Neural crest cell (in vitro differentiated cells): ENCODE measurements at regions not wholly inside any gene's neighbourhood (a gene's known extent, or its start where the extent isn't known, plus 50 kb on each side); places are given as distances from the start of the nearest gene placed in this dataset.

Source experiments
- DNase-seq: peaks from one replicate; pipeline ENCODE4 v3.0.0; 2021; ENCODE audit warnings: low read depth, mixed read lengths, low spot score
- H3K27ac Mint-ChIP-seq: one replicate; pipeline ENCODE4 v1.8.0; 2021; ENCODE audit warnings: mild to moderate bottlenecking, mixed read lengths; ENCODE audit not compliant: unreplicated experiment
- H3K27me3 Mint-ChIP-seq: 2 replicates; pipeline ENCODE4 v1.8.0; 2021; ENCODE audit warnings: low read depth, mild to moderate bottlenecking, mixed read lengths
- H3K36me3 Mint-ChIP-seq: 2 replicates; pipeline ENCODE4 v1.8.0; 2021; ENCODE audit warnings: low read depth, mild to moderate bottlenecking, mixed read lengths
- H3K4me1 Mint-ChIP-seq: 2 replicates; pipeline ENCODE4 v1.8.0; 2021; ENCODE audit warnings: mixed read lengths
- H3K4me3 Mint-ChIP-seq: one replicate; pipeline ENCODE4 v1.8.0; 2021; ENCODE audit warnings: mild to moderate bottlenecking, mixed read lengths
- H3K9me3 Mint-ChIP-seq: 2 replicates; pipeline ENCODE4 v1.8.0; 2021; ENCODE audit warnings: mixed read lengths
- TF ChIP-seq, protein P1 (sequence below): fragments of 200-600 bp; sonication (generic); conservative IDR thresholded peaks from 2 replicates; pipeline ENCODE4 v1.5.0; 2021; ENCODE audit warnings: antibody characterized with exemption, mild to moderate bottlenecking

DNA sequence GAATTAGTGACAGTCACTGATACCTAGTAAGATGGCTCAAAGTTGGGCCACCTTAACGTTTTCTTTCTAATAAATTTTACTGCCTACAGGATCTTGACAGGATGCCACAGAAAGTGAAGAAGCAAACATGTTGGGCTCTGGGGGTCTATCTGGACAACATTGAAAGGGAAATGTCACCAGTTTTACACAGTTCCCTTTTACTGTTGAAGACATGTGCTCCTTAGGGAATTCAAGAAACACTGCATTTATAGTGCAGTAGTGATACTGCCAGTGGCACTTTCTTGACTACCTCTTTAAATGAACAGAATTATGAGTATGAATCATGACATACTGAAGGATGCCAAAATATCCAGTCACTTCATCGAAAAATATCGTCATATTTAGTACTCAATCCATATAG lies 269.3 kb upstream of the SYT10 start:
- TF ChIP-seq, protein P1, sequence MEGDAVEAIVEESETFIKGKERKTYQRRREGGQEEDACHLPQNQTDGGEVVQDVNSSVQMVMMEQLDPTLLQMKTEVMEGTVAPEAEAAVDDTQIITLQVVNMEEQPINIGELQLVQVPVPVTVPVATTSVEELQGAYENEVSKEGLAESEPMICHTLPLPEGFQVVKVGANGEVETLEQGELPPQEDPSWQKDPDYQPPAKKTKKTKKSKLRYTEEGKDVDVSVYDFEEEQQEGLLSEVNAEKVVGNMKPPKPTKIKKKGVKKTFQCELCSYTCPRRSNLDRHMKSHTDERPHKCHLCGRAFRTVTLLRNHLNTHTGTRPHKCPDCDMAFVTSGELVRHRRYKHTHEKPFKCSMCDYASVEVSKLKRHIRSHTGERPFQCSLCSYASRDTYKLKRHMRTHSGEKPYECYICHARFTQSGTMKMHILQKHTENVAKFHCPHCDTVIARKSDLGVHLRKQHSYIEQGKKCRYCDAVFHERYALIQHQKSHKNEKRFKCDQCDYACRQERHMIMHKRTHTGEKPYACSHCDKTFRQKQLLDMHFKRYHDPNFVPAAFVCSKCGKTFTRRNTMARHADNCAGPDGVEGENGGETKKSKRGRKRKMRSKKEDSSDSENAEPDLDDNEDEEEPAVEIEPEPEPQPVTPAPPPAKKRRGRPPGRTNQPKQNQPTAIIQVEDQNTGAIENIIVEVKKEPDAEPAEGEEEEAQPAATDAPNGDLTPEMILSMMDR, result no peak
- Mint-ChIP-seq H3K27me3 (peaks cover 3% of the 10 kb centered on the region), H3K36me3 (no peaks in the 10 kb centered on the region), H3K9me3 (no peaks in the 10 kb centered on the region), H3K4me3 (no peak overlapping the region), H3K4me1 (no peaks in the 10 kb centered on the region), H3K27ac (no peak overlapping the region)
- DNase-seq, result no peak

GRCh38 chr12:33710548-33710947 lies 270.9 kb upstream of the SYT10 start:
- Mint-ChIP-seq H3K9me3 (no peaks in the 10 kb centered on the region), H3K4me3 (no peak overlapping the region), H3K27ac (no peak overlapping the region), H3K27me3 (peaks cover 3% of the 10 kb centered on the region), H3K36me3 (no peaks in the 10 kb centered on the region), H3K4me1 (no peaks in the 10 kb centered on the region)
- no peak for DNase-seq
- TF ChIP-seq, protein P1, result no peak

- H3K36me3 Mint-ChIP-seq, result no peaks in the 10 kb centered on the region
- H3K4me1 Mint-ChIP-seq, result no peaks in the 10 kb centered on the region
- H3K4me3 Mint-ChIP-seq, result no peak overlapping the region
- H3K27me3 Mint-ChIP-seq, result no peaks in the 10 kb centered on the region
- no peak overlapping the region for H3K27ac Mint-ChIP-seq
- TF ChIP-seq, protein P1, result no peak
- H3K9me3 Mint-ChIP-seq, result no peaks in the 10 kb centered on the region
- DNase-seq, result no peak
Observed at GRCh38 chr12:33718631-33719030, 279.0 kb upstream of the SYT10 start.

DNA sequence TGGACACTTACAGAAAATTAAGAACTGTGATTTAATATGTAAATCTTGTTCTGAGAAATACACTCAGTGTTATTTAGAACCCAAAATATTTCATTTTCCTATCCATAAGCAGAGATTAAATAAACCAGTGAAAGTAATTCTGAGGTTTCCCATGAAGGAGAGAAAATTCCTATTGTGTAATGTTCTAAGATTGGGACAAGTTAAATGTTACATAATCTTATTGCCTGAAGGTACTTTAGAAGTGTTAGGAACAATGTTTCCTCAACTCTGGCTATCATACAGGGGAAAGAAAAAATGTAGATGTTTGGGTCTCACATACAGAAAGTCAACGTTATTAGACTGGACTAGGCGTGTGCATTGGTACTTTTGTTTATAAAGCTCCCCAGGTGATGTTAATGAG lies 281.9 kb upstream of the SYT10 start:
- DNase-seq, result no peak
- no peaks in the 10 kb centered on the region for H3K4me1 Mint-ChIP-seq
- no peak overlapping the region for H3K27ac Mint-ChIP-seq
- no peaks in the 10 kb centered on the region for H3K27me3 Mint-ChIP-seq
- no peaks in the 10 kb centered on the region for H3K36me3 Mint-ChIP-seq
- H3K4me3 Mint-ChIP-seq, result no peak overlapping the region
- TF ChIP-seq, protein P1, result no peak
- H3K9me3 Mint-ChIP-seq, result no peaks in the 10 kb centered on the region

GRCh38 chr12:33724867-33725266 lies 285.2 kb upstream of the SYT10 start:
- Mint-ChIP-seq H3K27me3 (no peaks in the 10 kb centered on the region), H3K4me3 (no peak overlapping the region), H3K36me3 (no peaks in the 10 kb centered on the region), H3K9me3 (peaks cover 4% of the 10 kb centered on the region), H3K27ac (no peak overlapping the region), H3K4me1 (no peaks in the 10 kb centered on the region)
- DNase-seq, result no peak
- TF ChIP-seq, protein P1, result no peak

DNA sequence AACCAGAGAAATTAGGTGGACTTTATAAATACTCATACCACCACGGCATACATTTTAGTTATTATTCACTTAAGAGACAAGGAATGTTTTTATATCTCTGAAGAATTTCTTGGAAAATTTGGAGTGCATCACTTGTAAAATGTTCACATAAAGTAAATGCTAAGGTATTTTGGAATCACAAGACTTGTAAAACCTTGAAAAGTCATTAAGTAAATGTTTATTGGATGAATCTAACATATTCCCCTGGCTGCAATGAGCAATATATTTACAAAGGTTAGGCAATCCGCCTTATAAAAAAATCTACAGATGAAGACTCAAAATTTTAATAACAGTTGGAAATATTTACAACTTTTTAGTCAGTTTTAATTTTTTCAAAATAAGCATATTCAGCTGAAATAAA lies 287.4 kb upstream of the ALG10 start:
- Mint-ChIP-seq H3K27me3 (no peaks in the 10 kb centered on the region), H3K27ac (no peak overlapping the region), H3K4me1 (no peaks in the 10 kb centered on the region)

More for the DNA sequence above, 287.4 kb upstream of the ALG10 start:
- TF ChIP-seq, protein P1, result no peak
- Mint-ChIP-seq H3K9me3 (peaks cover 10% of the 10 kb centered on the region), H3K4me3 (no peak overlapping the region), H3K36me3 (no peaks in the 10 kb centered on the region)
- no peak for DNase-seq
